ENCODE measurements at regions not wholly inside any gene's neighbourhood (a gene's known extent, or its start where the extent isn't known, plus 50 kb on each side); places are given as distances from the start of the nearest gene placed in this dataset.

DNA sequence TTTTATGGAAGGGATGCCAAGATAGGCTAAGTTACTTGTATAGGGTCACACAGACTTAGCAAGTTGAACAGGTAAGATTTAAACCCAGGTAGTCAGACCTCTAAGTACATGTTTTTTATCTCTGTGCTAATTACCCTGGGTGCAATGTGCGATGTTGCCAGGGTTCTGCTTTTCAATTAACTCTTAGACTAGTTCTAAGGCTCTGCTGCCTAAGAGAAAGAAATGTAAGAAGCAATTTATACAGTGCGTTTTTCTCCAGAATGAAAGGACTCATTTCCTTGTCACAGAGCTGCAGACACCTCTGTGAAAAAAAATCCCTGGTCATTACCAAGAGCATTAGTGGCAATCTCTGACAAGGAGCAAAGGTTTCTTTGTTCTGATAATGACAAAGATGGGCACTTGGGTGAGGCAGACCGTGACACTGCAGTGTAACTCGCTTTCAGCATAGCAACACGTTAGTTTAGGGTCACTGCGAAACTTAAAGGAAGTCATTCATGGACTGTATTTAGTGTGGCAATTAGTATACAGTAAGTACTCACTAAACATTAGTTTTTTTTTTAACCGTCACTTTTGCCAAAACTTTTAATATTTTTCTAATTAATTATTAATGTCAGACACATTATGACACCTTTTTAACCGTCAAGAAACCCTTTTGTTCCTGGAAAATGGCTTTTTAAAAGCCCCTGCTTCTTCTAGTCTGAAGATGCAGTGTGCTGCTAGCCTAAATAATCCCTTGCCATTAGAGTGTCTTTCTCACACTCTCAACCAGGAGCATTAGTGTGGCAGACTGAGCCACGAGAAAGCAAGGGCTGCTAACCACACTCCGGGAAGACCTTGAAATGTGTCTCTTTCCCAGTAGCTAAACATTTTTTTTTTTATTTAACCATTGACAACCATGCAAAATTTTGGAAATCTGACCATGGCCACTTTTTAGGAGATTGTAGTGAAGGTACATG, 520.0 kb upstream of the C9orf72 start:
- TF ChIP-seq, protein P1, sequence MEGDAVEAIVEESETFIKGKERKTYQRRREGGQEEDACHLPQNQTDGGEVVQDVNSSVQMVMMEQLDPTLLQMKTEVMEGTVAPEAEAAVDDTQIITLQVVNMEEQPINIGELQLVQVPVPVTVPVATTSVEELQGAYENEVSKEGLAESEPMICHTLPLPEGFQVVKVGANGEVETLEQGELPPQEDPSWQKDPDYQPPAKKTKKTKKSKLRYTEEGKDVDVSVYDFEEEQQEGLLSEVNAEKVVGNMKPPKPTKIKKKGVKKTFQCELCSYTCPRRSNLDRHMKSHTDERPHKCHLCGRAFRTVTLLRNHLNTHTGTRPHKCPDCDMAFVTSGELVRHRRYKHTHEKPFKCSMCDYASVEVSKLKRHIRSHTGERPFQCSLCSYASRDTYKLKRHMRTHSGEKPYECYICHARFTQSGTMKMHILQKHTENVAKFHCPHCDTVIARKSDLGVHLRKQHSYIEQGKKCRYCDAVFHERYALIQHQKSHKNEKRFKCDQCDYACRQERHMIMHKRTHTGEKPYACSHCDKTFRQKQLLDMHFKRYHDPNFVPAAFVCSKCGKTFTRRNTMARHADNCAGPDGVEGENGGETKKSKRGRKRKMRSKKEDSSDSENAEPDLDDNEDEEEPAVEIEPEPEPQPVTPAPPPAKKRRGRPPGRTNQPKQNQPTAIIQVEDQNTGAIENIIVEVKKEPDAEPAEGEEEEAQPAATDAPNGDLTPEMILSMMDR (conservative IDR thresholded peaks at IDR 0.05): no peak
- Histone ChIP-seq H2BK120ac (ENCODE audit: low read depth, low read length, poor library complexity, severe bottlenecking) (no peak overlapping the region), H4K20me1 (ENCODE audit: control insufficient read depth, insufficient read depth, insufficient read length) (no peaks in the 10 kb centered on the region), H4K91ac (ENCODE audit: insufficient read length, low read depth, low read length) (no peak overlapping the region), H3K14ac (ENCODE audit: insufficient read depth, low read length) (no peak overlapping the region), H3K4ac (ENCODE audit: low read depth, low read length) (no peak overlapping the region), H3K23ac (ENCODE audit: insufficient read length, low read depth, low read length) (no peak overlapping the region), H3K4me1 (ENCODE audit: insufficient read depth, low read length) (no peaks in the 10 kb centered on the region), H3K9me3 (ENCODE audit: control insufficient read depth, low read depth, low read length) (no peaks in the 10 kb centered on the region), H3K27me3 (ENCODE audit: insufficient read depth, low read length) (no peaks in the 10 kb centered on the region), H3K9ac (ENCODE audit: extremely low read depth, insufficient read length, low read length) (no peak overlapping the region), H2BK15ac (ENCODE audit: low read depth, low read length) (no peak overlapping the region), H2BK5ac (ENCODE audit: insufficient read length, low read length) (no peak overlapping the region), H3T11ph (ENCODE audit: low read length) (no peak overlapping the region), H2BK12ac (ENCODE audit: insufficient read length, low read depth, low read length) (no peak overlapping the region), H3K27ac (ENCODE audit: insufficient read length, low read depth, low read length) (no peak overlapping the region), H4K5ac (ENCODE audit: insufficient read length, low read depth, low read length) (no peak overlapping the region), H4K8ac (replicated peaks; ENCODE audit: insufficient read length, low read depth, low read length) (no peak overlapping the region), H2AK5ac (ENCODE audit: insufficient read length, low read length) (no peak overlapping the region), H3K79me2 (ENCODE audit: insufficient read depth, low read length) (no peaks in the 10 kb centered on the region), H2AFZ (ENCODE audit: low read length) (no peak overlapping the region), H3K18ac (ENCODE audit: insufficient read length, low read depth, low read length) (no peak overlapping the region), H2BK20ac (ENCODE audit: low read depth, low read length, poor library complexity, severe bottlenecking) (no peak overlapping the region), H3K56ac (ENCODE audit: insufficient read length, low read depth, low read length) (no peak overlapping the region), H3K4me2 (ENCODE audit: insufficient read depth, insufficient read length, low read length) (no peak overlapping the region), H3K79me1 (ENCODE audit: insufficient read depth, low read depth, low read length, poor library complexity, severe bottlenecking) (no peaks in the 10 kb centered on the region), H3K23me2 (ENCODE audit: insufficient read length, low read depth, low read length, poor library complexity, severe bottlenecking) (no peaks in the 10 kb centered on the region)
- H3K36me3 Mint-ChIP-seq (ENCODE audit: insufficient read depth in 1 of 3, low read depth in 3 of 3): no peaks in the 10 kb centered on the region; a peak in 2 of 7 replicates
- no peak for DNase-seq
- H3K27ac Mint-ChIP-seq: no peak overlapping the region
- H3K4me3 Mint-ChIP-seq: no peak overlapping the region
- peaks cover 0 to 3% of the 10 kb centered on the region in 2 experiments; a peak in 2 of 5 replicates for H3K9me3 Mint-ChIP-seq
- H3K27me3 Mint-ChIP-seq (ENCODE audit: low read depth): peaks cover 2% of the 10 kb centered on the region
- no CpG with 5 or more reads among the region's 10 CpGs for WGBS (ENCODE audit: extremely low coverage, insufficient read length, low lambda C conversion rate)
- H3K4me1 Mint-ChIP-seq: no peaks in the 10 kb centered on the region

All from H9 (cell line).